ENCODE measurements at regions not wholly inside any gene's neighbourhood (a gene's known extent, or its start where the extent isn't known, plus 50 kb on each side); places are given as distances from the start of the nearest gene placed in this dataset.
A peak's percentile ranks its signal among the peaks of the same experiment; 100 is the strongest.

GRCh38 chr2:64287202-64287740, 143.1 kb upstream of the PELI1 start:
- no peak for DNase-seq

DNA sequence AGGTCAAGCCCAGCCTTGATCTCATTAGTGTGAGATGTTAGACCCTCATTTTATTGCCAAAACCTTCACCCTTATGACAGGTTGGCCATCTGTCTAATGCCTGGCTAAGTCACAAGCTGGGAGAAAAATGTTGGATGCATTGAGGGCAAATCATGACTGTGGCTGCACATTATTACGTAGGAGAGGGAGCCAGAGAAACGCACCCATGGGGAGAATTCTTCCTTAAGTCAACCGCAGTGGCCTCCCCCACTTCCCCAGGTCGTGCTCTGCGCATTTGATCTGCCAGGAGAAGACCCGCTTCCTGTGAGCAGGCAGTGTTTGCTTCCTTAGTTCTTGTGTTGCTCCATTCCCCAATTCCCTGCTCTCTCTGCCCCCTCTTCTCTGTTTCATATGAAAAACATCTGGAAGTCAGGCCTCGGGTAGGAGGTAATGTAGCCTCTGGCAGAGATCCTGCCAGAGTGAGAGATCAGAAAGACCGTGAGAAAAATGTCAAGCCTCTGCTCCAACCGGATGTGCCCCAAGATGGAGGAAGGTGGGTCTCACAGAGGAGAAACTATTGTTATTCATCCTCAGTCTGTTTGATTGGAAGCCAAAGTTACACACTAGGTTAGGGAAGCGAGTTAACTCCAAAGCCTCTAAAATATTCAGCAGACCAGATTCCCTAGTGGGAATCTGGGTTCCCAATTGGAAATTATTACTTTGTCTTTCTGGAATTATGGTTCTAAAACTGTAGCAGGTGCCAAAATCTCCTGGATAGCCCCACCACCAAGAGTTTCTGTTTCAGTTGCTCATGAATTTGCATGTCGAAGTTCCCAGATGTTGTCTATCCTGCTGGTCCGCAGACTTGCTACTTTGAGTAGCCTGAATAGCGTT, 144.3 kb upstream of the PELI1 start:
- no peak for DNase-seq

- no peak for DNase-seq
These were observed 145.0 kb upstream of the PELI1 start for GRCh38 chr2:64289251-64289650.

- DNase-seq: no peak
These were observed 145.5 kb upstream of the PELI1 start for GRCh38 chr2:64289737-64290136.

DNA sequence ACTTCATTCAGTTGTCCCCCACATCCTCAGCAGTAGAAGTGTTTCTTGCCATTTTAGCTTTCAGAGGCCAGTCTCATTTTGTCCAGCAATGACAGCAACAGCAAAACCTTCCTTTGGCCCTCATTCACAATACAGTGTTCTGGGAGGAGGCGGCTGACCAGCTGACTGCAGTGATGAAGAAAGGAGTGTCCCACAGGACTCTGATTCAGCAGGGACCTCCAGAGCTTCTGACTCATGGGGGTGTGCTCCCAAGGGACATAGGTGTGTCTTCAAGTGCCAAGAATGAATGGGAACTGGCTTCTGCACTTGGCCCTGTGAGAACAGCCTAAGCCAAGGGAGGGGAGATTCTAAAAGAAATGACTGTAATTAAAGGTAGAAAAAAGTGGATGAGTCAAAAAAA, 147.0 kb upstream of the PELI1 start:
- no peak for DNase-seq

DNA sequence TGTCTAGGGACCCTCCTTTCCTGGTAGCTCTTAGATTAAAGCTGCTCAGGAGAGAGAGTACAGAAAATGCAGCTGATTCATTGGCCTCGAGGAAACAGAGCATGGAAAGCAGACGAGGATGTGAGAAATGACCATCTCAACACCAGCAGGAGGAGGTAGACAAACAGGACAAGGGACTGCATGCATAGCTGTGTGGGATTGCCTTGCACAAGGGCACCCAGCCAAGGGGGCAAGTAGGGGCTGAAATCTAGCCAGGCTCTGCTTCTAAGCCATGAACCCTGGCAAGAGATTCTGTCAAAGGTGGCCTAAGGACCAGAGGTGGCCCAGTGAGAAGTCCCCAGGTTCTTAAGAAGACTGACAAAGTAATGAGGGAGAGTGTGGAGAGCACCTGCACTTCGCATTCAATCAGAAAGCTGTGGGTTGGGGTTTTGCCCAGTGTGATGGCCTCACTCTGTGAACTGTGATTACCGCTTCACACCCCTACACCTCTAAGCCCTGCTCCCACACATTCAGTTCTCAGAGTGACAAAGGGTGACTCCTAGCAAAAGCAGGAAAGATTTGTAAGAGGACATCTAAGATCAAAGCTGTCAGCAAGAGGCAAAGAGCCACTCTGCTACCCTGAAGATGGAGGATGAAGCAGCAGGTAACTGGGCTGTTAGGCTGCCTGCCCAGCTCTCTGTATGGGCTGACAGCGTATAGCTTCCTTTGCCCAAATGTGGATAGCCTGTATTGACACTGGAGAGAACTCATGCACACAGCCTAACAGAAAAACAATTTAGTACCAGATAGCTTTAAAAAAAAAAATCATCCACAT, 151.3 kb upstream of the PELI1 start:
- DNase-seq: no peak

DNA sequence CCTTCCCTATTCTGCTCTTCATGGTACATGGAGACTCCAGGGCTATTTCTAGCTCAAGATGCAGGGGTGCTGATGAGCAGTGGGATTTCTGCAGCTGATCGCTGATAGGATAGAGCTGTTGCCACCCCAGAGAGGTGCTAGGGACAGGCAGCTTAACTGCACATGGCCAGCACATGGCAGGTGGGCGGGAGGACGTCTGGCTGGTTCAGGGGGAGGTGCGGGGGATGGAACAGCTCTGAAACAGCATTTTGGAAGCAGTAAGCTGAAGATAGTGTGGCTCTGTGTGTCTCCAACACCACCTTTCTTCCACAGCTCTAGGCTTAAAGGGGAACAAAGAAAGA, 151.9 kb upstream of the PELI1 start:
- peak in 1 of 2 experiments; percentile 43 for DNase-seq

- DNase-seq: no peak
These were observed 152.6 kb upstream of the PELI1 start for GRCh38 chr2:64296695-64297346.

DNA sequence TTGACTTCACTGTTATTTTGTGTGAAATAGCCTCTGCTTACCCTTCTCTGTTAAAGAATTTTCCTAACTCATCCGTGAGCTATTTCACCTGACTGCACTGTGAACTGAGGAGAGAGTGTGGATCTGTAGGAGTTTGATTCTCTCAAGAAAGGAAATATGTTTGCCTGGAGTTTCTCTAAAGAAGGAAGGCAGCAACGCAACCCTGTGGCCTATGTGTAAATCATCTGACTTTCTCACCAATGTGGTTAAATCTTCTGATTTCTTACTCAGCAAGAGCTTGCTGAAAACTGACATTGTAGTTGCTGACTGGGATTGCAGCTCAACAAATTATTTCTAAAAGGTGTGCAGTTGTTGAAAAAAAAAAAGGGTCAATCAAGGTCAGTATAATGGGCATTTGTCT, 153.9 kb upstream of the PELI1 start:
- no peak for DNase-seq

GRCh38 chr2:64300066-64300465, 153.9 kb upstream of the LGALSL start:
- DNase-seq: no peak

DNA sequence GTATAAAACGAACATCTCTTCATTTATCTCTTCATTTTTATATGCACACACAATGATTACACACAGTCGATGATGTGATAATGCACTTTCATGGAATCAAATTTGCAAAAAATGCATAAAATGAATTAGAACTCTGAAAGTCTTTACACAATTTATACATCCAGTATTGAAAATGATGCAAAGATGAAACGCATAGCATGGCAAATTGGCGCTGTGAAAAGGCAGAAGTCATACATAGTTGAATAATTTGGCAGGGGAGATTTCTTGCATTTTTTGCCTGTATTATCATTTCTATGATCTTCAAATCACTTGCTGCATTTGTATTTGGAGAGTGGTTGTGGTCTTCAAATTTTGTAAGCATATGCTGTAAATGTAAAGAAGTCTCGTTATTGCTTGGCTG, 150.7 kb upstream of the LGALSL start:
- DNase-seq: no peak

DNA sequence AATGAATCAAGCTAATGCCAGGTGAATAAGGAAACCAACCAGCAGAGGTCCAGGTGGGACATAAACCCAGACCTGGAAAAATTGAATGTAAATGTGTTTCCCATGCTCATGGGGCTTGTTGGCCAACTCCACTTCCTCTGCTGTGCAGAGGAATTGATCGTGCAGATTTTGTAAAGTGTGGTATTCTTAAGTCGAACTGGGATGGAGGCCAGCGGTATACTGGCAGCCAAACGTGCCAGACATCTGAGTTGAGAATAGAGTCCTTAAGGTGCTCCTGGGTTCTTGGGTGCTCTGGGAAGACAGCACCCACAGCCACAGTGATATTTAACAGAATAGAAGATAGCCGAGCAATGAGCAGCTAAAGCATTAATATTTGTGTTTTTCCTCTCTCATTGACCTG, 146.5 kb upstream of the LGALSL start:
- no peak for DNase-seq

- no peak for DNase-seq
These were observed 142.6 kb upstream of the LGALSL start for GRCh38 chr2:64311191-64311910.

DNA sequence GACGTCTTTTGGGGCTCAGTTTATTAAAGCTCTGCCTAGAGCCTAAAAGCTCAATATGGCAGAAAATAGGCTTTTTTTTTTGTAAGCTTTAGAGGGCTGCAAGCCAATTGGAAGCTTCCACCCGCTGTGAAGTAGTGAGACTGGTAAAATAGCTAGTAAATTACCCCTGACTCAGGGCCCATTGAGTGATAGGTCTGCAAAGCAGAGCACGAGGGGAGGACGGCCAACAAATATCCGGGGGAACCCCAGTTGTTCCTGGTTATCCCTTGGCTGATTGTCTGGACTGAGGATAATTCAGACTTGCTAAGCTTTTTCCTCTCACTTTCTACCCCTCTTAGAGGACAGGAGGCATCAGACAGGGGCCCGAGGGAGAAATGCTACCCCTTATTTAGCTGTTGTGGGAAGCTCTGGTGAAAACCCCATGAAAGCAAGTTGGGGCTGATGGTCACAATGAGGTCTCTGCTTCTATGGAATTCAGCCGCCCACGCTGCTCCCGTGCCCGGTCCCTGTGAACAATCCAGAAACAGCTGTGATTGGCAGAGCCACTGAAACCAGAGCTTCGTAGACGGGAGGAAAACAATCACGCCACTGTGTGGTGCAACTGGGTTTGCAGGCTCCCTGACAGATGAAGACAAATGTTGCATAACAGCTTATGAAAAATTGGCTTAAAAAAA, 141.9 kb upstream of the LGALSL start:
- DNase-seq: no peak

DNA sequence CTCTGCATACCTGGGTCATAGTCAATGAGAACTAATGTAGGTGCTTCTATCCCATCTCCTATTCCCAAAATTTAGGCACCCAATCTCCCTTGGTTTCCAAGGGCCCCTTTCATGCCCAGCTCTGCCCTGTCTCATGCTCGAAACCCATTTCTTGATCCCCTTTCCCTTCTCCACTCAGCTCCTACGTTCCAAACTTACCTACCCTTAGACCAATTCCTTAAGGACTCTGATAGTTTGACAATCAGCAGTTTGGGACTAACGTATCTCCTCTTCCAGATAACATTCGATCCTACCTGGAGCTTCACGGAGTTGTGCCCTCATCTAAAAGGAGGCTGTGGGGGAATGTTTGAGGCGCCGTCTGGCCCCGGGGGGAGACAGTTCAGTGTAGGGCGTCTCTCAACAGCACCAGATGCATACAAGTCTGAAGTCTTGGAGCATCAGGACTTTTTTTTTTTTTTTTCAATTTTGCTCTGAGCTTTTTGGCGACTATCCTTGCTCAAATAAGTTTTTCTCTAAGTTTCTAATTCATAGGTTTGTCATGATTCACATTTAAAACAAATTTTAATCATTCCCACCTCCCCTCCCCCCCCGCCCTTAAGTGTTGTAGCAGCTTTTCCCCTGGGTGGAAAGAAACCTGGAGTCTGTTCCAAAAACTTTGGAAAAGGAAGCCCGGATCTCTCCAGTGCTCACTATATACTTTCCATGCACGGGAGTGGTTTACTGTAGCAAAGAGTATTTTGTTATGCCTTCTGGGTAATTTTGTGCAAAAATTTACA, 141.2 kb upstream of the LGALSL start:
- DNase-seq: no peak

- DNase-seq: no peak
These were observed 140.6 kb upstream of the LGALSL start for GRCh38 chr2:64313398-64313723.

DNA sequence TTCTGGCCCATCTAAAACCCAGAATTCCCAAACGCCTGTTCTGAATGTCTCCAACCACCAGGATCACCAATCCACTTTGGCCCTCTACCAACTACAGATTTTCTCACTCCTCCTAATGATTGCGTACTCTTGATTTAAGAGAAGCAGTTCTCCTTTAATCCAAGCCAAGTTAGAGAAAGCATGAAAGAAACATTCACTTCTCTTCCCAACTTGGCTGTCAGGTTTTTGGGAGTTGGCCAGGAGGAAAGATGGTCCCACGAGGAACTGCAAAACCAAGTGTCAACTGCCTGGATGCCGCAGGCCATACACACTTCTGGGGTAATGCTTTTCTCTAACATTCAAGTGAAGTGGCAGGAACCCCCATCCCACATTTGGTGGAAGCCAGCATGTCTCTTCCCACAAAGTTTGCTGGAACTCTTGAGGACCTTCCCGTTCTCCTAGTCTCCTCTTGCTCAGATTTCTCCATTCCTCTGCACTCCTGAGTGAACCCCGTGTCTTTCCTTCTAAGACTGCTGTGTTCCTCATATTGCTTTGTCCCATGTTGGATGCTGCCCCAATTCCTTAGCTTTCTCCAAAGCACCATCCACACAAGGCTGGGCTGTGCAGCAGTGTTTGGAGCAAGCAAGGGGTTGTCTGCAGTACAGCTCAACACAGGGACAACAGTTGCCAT, 138.5 kb upstream of the LGALSL start:
- no peak for DNase-seq

- no peak for DNase-seq
These were observed 136.1 kb upstream of the LGALSL start for GRCh38 chr2:64317707-64318475.

DNA sequence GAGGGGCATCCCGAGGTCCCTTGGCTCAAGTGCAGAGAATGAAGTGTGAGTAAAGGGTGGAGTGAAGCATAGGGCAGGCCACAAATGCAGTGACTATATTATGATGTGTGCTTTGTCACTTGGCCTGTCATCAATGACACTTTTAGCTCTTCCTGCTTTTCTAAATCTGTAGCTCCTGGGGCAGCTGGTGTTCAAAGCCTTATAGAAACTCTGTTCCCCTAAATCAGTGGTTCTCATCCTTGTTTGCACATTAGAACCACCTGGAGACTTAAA, 135.6 kb upstream of the LGALSL start:
- DNase-seq: no peak

GRCh38 chr2:64319896-64320295, 134.1 kb upstream of the LGALSL start:
- no peak for DNase-seq

Data from stimulated activated CD4-positive, alpha-beta T cell treated with anti-CD3 and anti-CD28 coated beads, Interleukin-4, amount 100 ng/mL, for 4 hours (primary cell).